SU-DHL-6 (cell line): ENCODE measurements at regions not wholly inside any gene's neighbourhood (a gene's known extent, or its start where the extent isn't known, plus 50 kb on each side); places are given as distances from the start of the nearest gene placed in this dataset.

Experiments used
- EZH2phosphoT487 ChIP-seq: fragments of 200-600 bp; sonication (generic), shearing (Covaris generic); conservative IDR thresholded peaks from 2 replicates; pipeline ENCODE4 v1.6.1; 2018; ENCODE audit warnings: mild to moderate bottlenecking, antibody characterized with exemption, low read length, moderate library complexity, mixed read lengths
- TF ChIP-seq, protein P1 (sequence below): fragments of 200-600 bp; sonication (generic); IDR thresholded peaks from one replicate; pipeline ENCODE4 v1.5.1; 2017; ENCODE audit warnings: antibody characterized with exemption, mild to moderate bottlenecking, low read length, moderate library complexity; ENCODE audit not compliant: insufficient read depth, poor library complexity, severe bottlenecking

GRCh38 chr6:30813631-30814145 lies 69.3 kb upstream of the IER3 start:
- TF ChIP-seq, protein P1, sequence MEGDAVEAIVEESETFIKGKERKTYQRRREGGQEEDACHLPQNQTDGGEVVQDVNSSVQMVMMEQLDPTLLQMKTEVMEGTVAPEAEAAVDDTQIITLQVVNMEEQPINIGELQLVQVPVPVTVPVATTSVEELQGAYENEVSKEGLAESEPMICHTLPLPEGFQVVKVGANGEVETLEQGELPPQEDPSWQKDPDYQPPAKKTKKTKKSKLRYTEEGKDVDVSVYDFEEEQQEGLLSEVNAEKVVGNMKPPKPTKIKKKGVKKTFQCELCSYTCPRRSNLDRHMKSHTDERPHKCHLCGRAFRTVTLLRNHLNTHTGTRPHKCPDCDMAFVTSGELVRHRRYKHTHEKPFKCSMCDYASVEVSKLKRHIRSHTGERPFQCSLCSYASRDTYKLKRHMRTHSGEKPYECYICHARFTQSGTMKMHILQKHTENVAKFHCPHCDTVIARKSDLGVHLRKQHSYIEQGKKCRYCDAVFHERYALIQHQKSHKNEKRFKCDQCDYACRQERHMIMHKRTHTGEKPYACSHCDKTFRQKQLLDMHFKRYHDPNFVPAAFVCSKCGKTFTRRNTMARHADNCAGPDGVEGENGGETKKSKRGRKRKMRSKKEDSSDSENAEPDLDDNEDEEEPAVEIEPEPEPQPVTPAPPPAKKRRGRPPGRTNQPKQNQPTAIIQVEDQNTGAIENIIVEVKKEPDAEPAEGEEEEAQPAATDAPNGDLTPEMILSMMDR: no peak
- TF ChIP-seq EZH2phosphoT487: no peak
